SJCRH30 (cell line): ENCODE measurements at regions not wholly inside any gene's neighbourhood (a gene's known extent, or its start where the extent isn't known, plus 50 kb on each side); places are given as distances from the start of the nearest gene placed in this dataset.

Experiments
- DNase-seq, 2 experiments: peaks; one replicate each; pipeline ENCODE4 v3.0.0-alpha.2; 2015 to 2020
- H3K27ac ChIP-seq: fragments of 250-450 bp; sonication (Bioruptor Pico); 2 replicates; pipeline ENCODE4 v1.5.1; 2020; ENCODE audit warnings: mild to moderate bottlenecking, moderate library complexity
- H3K27me3 ChIP-seq: fragments of 250-450 bp; sonication (Bioruptor Pico); 2 replicates; pipeline ENCODE4 v1.5.1; 2020; ENCODE audit warnings: mild to moderate bottlenecking, moderate library complexity
- H3K36me3 ChIP-seq: fragments of 250-450 bp; sonication (Bioruptor Pico); 2 replicates; pipeline ENCODE4 v1.5.1; 2020; ENCODE audit warnings: mild to moderate bottlenecking, moderate library complexity
- H3K4me1 ChIP-seq: fragments of 250-450 bp; sonication (Bioruptor Pico); 2 replicates; pipeline ENCODE4 v1.5.1; 2020; ENCODE audit warnings: mild to moderate bottlenecking, moderate library complexity
- H3K4me3 ChIP-seq: fragments of 250-450 bp; sonication (Bioruptor Pico); 2 replicates; pipeline ENCODE4 v1.5.1; 2020; ENCODE audit warnings: mild to moderate bottlenecking, moderate library complexity
- H3K9me3 ChIP-seq: fragments of 250-450 bp; sonication (Bioruptor Pico); replicated peaks from 2 replicates; pipeline ENCODE4 v1.5.1; 2020; ENCODE audit warnings: mild to moderate bottlenecking, moderate library complexity

- Histone ChIP-seq H3K27me3 (no peaks in the 10 kb centered on the region), H3K27ac (no peak overlapping the region), H3K4me1 (no peaks in the 10 kb centered on the region; the same call in 1 of the 2 replicates), H3K4me3 (no peak overlapping the region), H3K9me3 (no peaks in the 10 kb centered on the region; the same call in 1 of the 2 replicates), H3K36me3 (no peaks in the 10 kb centered on the region)
- DNase-seq, result no peak
These were observed 721.4 kb downstream of the VGLL3 start for GRCh38 chr3:86269364-86270155.

DNA sequence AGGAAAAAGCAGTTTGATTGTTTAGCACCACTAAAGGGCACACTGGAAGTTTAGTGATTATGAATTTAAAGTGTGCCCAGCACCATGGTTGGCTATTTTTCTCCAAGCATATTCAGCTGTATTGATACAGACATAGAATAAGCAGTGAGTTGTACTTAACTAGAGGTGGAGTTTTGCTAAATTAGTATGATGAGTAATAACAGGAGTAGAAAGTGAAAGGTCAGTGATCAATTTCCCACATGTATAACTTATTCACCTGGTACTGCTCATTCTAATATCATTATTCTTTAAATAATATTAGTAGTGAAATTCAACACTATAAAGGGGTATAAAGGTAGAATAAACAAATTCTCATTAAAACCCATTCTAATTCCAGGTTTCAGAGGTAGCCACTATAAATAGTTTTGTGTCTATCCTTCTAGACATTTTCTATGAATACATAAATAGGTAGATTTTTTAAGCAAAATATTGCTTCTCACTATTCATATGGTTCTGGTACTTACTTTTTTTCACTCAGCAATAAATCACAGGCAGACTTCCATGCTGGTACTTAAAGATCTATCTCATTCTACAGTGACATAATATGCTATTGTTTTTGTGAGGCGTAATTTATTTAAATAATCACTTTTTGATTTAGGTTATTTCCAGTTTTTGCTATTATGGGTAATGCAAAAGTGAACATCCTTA lies 732.9 kb downstream of the VGLL3 start:
- Histone ChIP-seq H3K27ac (no peak overlapping the region), H3K4me1 (no peaks in the 10 kb centered on the region), H3K36me3 (no peaks in the 10 kb centered on the region), H3K4me3 (no peak overlapping the region), H3K9me3 (0 out of 2 replicates have a peak, but pooled peaks cover 5% of the 10 kb centered on the region), H3K27me3 (no peaks in the 10 kb centered on the region)
- no peak for DNase-seq

DNA sequence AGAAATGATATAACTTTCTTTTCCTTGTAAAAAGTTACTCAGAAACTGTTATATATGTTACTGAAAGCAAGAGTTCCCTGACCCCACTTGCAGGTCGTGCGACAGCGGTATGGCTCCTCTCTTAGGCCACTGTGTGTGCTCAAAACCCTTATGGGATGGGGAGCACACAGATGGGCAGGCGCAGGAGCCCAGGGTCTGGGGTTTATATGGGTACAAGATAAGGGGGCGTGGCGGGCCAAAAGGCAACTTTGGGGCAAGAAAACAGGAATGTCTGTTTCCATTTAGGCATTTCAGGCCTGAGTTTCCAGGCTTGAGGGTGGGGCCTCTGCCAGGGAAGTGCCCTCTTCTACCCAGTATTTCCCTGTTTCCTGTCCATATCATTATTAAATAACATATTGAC lies 736.5 kb downstream of the VGLL3 start:
- H3K27me3 ChIP-seq, result no peaks in the 10 kb centered on the region

DNA sequence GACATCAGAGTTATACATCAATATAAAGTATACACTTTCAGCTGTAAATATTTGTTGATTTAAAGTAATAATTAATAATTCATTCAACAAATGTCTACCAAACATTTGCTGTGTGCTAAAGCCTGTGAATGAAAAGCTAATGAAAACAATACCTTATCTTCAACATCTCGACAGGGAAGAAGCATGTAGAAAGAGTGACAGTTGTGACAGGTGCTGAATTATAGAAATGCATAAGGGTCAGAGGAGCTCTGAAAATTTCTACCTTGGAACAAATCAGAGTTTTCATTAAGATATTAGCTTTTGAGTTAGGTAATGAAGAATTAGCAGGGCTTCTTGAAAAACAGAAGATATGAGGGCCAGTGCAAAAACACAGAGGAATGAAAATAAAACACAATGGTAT lies 739.2 kb downstream of the VGLL3 start:
- peak in 1 of 2 experiments; percentile 61 for DNase-seq
- Histone ChIP-seq H3K4me3 (no peak overlapping the region), H3K4me1 (peaks cover 15% of the 10 kb centered on the region), H3K9me3 (no peaks in the 10 kb centered on the region), H3K27ac (peak overlapping the region; percentile 10; the same call in 1 of the 2 replicates), H3K36me3 (no peaks in the 10 kb centered on the region), H3K27me3 (no peaks in the 10 kb centered on the region)

More for the DNA sequence above, 736.5 kb downstream of the VGLL3 start:
- H3K9me3 ChIP-seq, result no peaks in the 10 kb centered on the region
- DNase-seq, result no peak
- peaks cover 15% of the 10 kb centered on the region for H3K4me1 ChIP-seq
- H3K36me3 ChIP-seq, result no peaks in the 10 kb centered on the region
- H3K4me3 ChIP-seq, result no peak overlapping the region
- no peak overlapping the region for H3K27ac ChIP-seq

DNA sequence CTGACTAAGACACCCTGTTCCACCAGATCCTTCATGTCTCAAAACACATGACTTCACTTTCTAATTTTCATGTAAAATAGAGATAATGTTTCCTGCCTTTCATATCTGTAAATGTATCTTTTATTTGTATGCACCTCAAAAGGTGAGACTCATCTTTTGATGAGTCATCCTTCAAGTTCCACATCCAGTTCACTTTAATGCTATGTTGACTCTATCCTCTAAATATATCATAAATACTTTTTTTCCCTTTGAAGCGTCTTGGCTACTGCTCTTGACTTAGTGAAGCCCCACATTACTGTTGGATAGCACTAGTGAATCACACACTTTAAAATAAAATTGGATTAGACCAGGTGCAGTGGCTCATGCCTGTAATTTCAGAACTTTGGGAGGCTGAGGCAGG lies 741.1 kb downstream of the VGLL3 start:
- Histone ChIP-seq H3K27me3 (no peaks in the 10 kb centered on the region), H3K4me3 (no peak overlapping the region), H3K27ac (no peak overlapping the region), H3K4me1 (peaks cover 15% of the 10 kb centered on the region), H3K36me3 (no peaks in the 10 kb centered on the region), H3K9me3 (no peaks in the 10 kb centered on the region)
- DNase-seq, result no peak

DNA sequence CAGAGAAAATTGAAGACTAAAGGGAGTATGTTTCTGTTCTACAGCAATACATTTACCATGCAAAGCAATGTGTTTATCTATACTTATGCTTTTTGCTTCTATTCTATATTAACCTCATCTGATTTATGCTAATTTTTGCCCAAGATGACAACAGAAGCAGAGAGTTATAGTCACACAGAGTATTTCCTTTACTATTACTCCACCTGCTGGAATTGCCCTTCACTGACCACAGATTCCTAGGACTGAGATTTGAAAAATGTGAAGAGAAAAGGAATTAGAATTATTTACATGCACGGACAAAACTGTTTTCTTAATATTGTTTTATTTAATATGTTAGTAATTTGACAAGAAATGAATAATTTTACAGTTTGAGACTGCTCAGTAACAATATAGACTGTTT lies 745.6 kb downstream of the VGLL3 start:
- H3K9me3 ChIP-seq, result no peaks in the 10 kb centered on the region
- peak overlapping the region; percentile 33 for H3K4me3 ChIP-seq
- peak in 1 of 2 experiments; percentile 50 for DNase-seq
- peaks cover 6% of the 10 kb centered on the region for H3K4me1 ChIP-seq
- no peak overlapping the region; the same call in 1 of the 2 replicates for H3K27ac ChIP-seq
- no peaks in the 10 kb centered on the region for H3K36me3 ChIP-seq
- no peaks in the 10 kb centered on the region for H3K27me3 ChIP-seq

- H3K9me3 ChIP-seq, result no peaks in the 10 kb centered on the region
- DNase-seq, result peak in 1 of 2 experiments; percentile 28
- H3K4me1 ChIP-seq, result peaks cover 11% of the 10 kb centered on the region
- H3K4me3 ChIP-seq, result peak overlapping the region; percentile 33
- no peaks in the 10 kb centered on the region for H3K36me3 ChIP-seq
- H3K27ac ChIP-seq, result no peak overlapping the region; the same call in 1 of the 2 replicates
- H3K27me3 ChIP-seq, result no peaks in the 10 kb centered on the region
These were observed 746.0 kb downstream of the VGLL3 start for GRCh38 chr3:86244905-86245304.

DNA sequence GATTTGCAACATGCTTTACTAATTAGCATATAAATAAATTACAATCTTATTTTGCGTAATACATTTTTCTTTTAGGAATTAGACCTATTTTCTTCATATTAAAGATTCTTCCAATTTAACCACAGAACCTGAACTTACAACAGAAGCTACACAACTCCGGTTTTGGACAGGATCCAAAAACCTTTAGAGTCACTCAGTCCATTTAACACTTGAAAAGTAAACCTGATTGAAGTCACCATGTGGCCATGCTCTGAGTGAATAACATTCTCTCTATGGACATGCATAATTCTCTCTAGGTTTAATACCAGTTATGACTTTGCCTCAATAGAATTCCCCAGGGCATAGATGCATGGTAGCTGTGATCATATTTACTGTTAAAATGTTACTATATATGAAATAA lies 751.0 kb downstream of the VGLL3 start:
- no peaks in the 10 kb centered on the region for H3K36me3 ChIP-seq
- no peaks in the 10 kb centered on the region for H3K27me3 ChIP-seq
- peaks cover 6% of the 10 kb centered on the region; the same call in 1 of the 2 replicates for H3K9me3 ChIP-seq
- H3K27ac ChIP-seq, result peak overlapping the region; percentile 37
- H3K4me3 ChIP-seq, result no peak overlapping the region
- H3K4me1 ChIP-seq, result peaks cover 17% of the 10 kb centered on the region
- peak; percentile 52 to 87 for DNase-seq

- H3K36me3 ChIP-seq, result no peaks in the 10 kb centered on the region
- no peak for DNase-seq
- no peaks in the 10 kb centered on the region for H3K27me3 ChIP-seq
These were observed 756.3 kb downstream of the VGLL3 start for GRCh38 chr3:86234506-86235254.

DNA sequence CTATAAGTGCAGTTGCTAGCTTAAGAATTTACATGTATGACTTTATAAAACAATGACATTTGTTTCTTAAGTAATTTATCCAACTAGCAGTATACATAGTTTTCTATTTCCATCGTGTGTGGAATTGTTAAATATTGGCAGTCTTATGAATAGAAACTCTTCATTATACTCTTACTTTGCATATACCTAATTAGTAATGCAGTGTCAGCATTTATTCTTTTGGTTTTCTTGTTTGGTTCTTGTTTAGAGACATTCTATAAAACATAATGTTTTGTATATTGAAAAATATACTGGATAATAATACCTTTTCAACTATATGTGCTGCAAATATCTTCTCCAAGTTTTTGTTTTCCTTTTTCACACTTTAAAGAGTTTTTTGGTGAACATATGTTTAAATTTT lies 760.2 kb downstream of the VGLL3 start:
- H3K27ac ChIP-seq, result no peak overlapping the region
- no peak for DNase-seq
- no peaks in the 10 kb centered on the region for H3K9me3 ChIP-seq
- H3K4me3 ChIP-seq, result no peak overlapping the region
- H3K27me3 ChIP-seq, result no peaks in the 10 kb centered on the region
- H3K36me3 ChIP-seq, result no peaks in the 10 kb centered on the region
- peaks cover 4% of the 10 kb centered on the region for H3K4me1 ChIP-seq

More at GRCh38 chr3:86234506-86235254, 756.3 kb downstream of the VGLL3 start:
- Histone ChIP-seq H3K4me3 (no peak overlapping the region), H3K9me3 (peaks cover 6% of the 10 kb centered on the region; the same call in 1 of the 2 replicates), H3K4me1 (peaks cover 4% of the 10 kb centered on the region), H3K27ac (no peak overlapping the region)

GRCh38 chr3:86229775-86230094 lies 761.2 kb downstream of the VGLL3 start:
- Histone ChIP-seq H3K27ac (no peak overlapping the region), H3K4me3 (no peak overlapping the region), H3K9me3 (no peaks in the 10 kb centered on the region), H3K4me1 (peaks cover 9% of the 10 kb centered on the region), H3K27me3 (no peaks in the 10 kb centered on the region), H3K36me3 (no peaks in the 10 kb centered on the region)
- no peak for DNase-seq

DNA sequence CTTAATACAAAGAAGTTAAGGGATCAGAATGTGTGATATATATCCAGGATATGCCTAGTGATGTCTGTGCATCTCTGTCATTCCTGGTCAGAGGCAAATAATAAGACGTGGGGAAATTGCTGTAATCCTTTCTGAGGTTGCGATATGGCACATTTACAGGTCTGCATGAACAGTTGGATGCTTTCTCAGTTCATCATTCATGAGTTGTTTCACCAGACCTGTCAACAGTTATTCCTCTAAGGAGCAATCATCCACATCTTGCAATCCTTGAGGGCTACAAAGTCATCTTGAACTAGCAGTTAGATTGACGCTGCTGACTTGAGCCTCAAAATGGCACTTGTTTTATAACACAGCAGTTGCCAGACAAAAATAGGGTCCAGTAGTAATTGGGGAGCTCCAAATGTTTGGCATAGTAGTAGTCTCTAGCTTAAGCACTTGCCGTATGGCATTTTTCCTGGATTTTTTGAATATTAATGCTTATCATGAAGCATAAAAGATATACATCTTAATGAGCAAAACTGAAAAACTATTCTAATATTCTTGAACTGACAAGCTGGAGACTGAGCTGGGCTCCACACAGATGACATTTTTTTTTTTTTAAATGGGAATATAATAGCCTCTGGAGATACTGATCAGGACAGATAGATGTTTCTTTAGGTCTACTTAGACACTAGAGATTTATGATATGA lies 761.7 kb downstream of the VGLL3 start:
- Histone ChIP-seq H3K4me3 (no peak overlapping the region), H3K27me3 (no peaks in the 10 kb centered on the region), H3K36me3 (no peaks in the 10 kb centered on the region), H3K4me1 (peaks cover 9% of the 10 kb centered on the region), H3K9me3 (no peaks in the 10 kb centered on the region), H3K27ac (no peak overlapping the region)
- no peak for DNase-seq

- Histone ChIP-seq H3K27me3 (no peaks in the 10 kb centered on the region), H3K4me3 (no peak overlapping the region), H3K4me1 (peaks cover 9% of the 10 kb centered on the region), H3K9me3 (no peaks in the 10 kb centered on the region), H3K36me3 (no peaks in the 10 kb centered on the region), H3K27ac (no peak overlapping the region)
- no peak for DNase-seq
These were observed 762.8 kb downstream of the VGLL3 start for GRCh38 chr3:86228101-86228500.

DNA sequence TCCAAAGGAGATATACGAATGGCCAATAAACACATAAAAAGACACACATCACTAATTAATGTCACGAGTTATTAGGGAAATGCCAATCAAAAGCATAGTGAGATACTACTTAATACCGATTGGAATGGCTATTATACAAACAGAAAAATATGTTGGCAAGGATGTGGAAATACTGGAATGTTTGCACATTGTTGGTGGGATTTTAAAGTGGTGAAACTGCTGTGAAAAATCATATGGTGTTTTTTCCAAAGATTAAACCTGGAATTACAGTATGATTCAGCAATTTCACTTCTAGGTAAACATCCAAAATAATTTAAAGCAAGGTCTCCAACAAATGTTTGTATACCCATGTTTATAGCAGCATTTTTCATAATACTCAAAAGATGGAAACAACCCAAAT lies 765.5 kb downstream of the VGLL3 start:
- no peak overlapping the region for H3K4me3 ChIP-seq
- no peaks in the 10 kb centered on the region for H3K36me3 ChIP-seq
- no peaks in the 10 kb centered on the region for H3K9me3 ChIP-seq
- H3K4me1 ChIP-seq, result peaks cover 9% of the 10 kb centered on the region
- no peak for DNase-seq
- no peaks in the 10 kb centered on the region for H3K27me3 ChIP-seq
- no peak overlapping the region for H3K27ac ChIP-seq
